HG03159 (cell line): ENCODE measurements at regions not wholly inside any gene's neighbourhood (a gene's known extent, or its start where the extent isn't known, plus 50 kb on each side); places are given as distances from the start of the nearest gene placed in this dataset.
"Not testable (repeated sequence)": the region's sequence is repeated elsewhere in the genome, so short reads cannot be mapped to it uniquely, and the experiment has no call there.

Experiments used
- ATAC-seq: cut with Tn5 transposase; IDR thresholded peaks from one replicate; pipeline ENCODE4 v1.9.1; 2021; ENCODE audit warnings: mild to moderate bottlenecking, moderate library complexity; ENCODE audit not compliant: unreplicated experiment

- ATAC-seq, result not testable (repeated sequence)
These were observed 119.0 kb upstream of the ZNF469 start for GRCh38 chr16:88263681-88264287.

- peak; percentile 48 for ATAC-seq
These were observed 118.0 kb upstream of the ZNF469 start for GRCh38 chr16:88264641-88265285.

DNA sequence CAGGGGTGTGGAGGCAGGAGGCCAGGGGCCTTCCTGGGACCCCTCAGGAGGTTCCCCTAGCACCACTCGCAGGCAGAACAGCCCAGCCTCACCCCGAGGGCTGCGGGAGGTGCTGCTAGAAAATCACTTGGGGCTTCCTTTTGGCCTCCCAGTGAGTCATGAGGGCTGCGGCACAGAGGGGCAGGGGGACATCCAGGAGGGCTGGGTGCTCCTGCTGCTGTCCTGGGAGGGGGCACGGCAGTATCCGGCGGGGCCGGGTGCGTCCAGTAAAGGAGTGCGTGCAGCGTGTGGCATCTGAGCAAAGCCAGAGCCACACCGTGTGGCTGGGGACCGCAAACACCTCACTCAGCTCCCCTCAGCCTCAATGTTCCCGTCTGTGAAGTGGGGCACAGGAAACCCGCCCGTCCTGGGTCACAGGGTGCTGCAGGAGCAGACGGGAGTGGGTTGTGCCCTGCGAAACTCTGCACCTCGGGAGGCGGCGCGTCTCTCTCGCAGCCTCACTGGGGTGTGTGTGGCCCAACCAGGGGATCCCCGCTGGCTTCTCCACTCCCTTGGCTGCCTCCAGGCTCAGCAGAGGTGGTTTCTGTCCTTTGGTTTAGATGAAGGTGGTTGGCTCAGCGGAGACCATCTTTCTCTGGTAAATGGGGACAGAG is 117.3 kb upstream of the ZNF469 start:
- peak; percentile 28 for ATAC-seq

DNA sequence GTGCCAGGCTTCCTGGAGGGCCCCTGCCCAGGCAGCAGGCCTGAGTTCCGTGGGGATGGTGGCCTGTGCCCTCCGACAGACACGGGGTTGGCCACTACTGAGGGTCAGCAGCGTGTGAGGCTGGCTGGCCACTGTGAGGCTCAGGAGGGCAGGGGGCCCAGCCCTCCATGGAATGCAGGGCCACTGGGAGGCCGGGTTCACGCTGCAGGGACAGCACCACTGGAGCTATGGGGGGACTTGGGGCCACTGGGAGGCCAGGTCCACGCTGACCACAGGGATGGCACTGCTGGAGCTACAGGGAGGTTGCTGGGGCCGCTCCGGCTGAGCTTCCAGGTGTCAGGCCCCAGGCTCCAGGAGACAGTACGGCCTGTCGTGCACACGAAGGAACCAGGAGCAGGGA is 116.7 kb upstream of the ZNF469 start:
- ATAC-seq, result not testable (repeated sequence)

DNA sequence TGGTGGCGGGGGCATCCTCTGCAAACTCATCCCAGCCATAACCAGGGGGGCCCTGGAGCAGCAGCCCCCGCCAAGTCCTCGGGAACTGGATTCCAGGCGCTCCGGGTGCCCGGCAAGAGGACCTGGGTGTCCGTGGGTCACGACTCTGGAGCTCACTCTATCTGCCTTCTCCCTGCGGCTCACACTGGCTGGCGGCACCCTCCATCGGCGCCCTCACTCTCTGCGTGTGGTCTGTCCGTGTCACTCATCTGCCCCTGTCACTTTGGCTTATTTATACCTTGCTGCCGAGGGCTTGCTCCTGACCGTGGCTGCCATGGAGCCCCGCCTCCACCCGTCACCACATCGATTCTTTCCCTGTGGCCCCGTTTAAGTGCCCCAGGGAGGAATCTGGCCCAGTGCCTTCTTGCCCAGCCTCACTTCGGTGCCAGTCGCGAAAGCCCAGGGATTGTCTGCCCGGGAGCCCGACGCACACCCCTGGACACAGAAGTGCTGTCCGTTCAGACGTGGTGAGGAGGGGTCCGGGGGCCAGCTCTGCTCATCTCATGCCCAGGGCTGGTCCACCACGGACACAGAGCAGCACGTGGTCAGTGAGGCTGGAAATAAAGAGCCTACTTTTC is 115.7 kb upstream of the ZNF469 start:
- not testable (repeated sequence) for ATAC-seq

DNA sequence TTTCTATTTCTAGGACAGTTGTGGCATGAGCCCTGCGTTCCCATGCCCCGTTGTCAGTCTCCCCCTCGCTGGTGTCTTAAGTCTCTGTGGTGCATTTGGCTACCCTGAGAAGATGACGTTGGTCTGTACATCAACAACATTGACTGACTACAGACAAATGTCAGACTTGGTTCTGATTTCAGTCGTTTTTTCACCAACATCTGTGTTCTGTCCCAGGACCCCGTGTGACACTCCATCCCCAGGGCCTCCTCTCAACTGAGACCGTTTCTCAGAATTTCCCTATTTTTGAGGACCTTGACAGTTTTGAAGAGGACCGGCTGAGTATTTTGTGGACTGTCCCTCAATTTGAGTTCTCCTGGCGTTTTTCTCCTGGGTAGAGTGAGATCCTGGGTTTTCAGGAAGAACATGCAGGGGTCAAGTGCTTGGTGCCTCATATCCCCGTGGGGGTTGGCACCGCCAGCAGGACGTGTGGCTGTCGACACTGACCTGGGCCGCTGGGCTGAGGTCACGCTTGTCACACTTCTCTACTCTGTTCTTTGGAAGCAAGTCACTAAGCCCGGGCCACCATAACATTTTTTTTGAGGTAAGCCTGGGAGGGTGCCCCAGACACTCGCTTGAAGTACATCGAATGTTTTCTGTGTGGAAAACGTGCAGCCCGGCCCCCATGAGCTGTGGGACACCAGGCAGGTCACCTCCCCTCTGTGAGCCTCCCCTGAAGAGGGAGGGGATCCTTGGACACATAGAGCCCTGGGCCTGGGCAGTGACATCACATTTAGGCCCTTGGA is 114.4 kb upstream of the ZNF469 start:
- not testable (repeated sequence) for ATAC-seq

DNA sequence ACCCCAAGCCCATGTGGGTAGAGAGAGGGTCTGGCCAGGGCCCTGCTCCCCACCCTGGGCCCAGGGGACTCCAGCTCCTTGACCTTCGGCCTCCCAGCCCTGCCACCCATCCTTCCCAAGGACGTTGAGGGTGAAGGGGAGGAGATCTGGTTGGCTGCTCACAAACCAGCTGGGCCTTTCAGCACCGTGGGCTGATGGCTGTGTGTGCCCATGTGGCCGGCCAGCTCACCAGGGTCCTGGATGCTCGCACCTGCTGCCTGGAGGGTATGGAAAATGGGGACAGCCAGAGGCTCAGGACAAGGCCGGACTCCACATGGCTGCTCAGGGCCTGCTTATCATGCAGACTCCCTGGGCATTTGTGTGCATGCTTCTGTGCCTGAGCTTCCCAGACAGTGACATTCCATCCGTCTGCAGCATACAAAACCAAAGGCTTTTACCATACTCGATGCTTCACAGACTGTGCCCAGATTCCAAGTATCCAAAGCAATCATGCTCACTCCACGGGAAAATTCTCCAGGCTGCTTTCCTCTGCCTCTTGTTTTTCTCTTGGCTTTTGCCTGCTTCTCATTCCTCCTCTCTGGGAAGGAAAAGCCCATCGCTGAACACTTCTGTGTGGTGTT is 112.5 kb upstream of the ZNF469 start:
- ATAC-seq, result not testable (repeated sequence)

- not testable (repeated sequence) for ATAC-seq
These were observed 111.5 kb upstream of the ZNF469 start for GRCh38 chr16:88271296-88271695.

GRCh38 chr16:88271776-88272175 is 111.0 kb upstream of the ZNF469 start:
- ATAC-seq, result not testable (repeated sequence)

DNA sequence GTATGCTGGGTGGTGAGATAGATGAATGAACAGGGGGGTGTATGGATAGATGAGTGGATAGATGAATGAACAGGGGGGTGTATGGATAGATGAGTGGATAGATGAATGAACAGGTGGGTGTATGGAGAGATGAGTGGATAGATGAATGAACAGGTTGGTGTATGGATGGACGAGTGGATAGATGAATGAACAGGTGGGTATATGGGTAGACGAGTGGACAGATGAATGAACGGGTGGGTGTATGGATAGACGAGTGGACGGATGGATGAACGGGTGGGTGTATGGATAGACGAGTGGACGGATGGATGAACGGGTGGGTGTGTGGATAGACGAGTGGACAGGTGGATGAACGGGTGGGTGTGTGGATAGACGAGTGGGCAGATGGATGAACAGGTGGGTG is 110.3 kb upstream of the ZNF469 start:
- ATAC-seq, result not testable (repeated sequence)

DNA sequence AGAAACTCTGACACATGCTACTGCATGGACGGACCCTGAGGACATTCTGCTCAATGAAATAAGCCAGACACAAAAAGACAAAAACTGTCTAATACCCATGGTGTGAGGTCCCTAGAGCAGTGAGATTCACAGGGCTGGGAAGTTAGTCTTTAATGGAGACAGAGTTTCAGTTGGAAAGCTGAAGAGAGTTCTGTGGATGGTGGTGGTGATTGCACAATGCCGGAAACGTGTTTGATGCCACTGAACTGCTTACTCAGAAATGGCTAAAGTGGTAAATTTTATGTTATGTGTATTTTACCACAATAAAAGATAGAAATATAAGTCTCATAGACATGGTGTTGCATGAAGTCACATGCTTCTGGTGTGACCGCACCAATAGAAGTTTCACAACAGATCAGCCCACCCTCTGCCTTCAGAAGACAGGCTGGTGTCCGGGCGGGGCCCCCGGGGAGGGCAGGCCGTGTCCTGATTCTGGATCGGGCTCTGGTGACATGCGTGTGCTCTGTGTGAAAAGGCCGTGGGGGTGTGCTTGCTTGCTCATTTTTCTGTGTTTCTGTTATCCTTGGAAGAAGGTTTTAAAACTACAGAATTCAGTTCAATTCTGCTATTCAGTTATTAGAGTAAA is 108.5 kb upstream of the ZNF469 start:
- ATAC-seq, result not testable (repeated sequence)

- no peak for ATAC-seq
These were observed 107.9 kb upstream of the ZNF469 start for GRCh38 chr16:88274847-88275246.

- not testable (repeated sequence) for ATAC-seq
These were observed 107.2 kb upstream of the ZNF469 start for GRCh38 chr16:88275336-88276122.

DNA sequence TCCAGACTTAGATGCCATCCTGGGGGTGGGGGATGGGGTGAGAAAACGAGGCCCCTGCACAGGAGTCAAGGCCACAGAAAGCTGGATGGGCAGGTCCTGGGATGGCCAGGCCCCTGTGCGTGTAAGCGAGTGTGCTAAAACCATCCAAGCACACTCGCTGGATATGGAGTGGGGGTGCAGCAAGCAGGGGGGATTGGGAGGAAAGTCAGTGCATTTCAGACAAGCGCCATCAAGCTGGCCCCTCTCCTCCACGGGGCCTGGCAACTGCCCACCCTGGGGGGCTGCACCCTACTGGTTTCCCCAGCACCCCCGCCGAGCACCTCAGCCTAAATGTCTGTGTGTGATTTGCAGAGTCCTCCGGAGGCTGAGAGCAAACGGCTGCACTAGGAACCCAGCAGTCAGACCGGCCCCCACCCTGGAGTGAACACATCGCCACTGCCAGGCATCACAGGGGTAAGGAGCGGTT is 106.6 kb upstream of the ZNF469 start:
- not testable (repeated sequence) for ATAC-seq

DNA sequence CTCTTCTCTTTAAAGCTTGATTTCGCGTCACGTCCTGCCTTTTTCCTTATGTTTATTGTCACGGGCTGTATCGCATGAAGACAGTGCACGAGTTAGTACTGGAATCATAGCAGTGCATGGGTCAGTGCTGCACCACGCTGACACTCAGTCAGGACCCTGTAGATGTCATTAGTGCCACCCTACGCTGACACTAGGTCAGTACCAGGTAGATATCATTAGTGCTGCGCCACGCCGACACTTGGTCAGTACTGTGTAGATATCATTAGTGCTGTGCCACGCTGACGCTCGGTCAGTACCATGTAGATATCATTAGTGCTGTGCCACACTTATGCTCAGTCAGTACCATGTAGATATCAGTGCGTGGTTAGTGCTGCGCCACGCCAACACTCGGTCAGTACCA is 106.2 kb upstream of the ZNF469 start:
- no peak for ATAC-seq

DNA sequence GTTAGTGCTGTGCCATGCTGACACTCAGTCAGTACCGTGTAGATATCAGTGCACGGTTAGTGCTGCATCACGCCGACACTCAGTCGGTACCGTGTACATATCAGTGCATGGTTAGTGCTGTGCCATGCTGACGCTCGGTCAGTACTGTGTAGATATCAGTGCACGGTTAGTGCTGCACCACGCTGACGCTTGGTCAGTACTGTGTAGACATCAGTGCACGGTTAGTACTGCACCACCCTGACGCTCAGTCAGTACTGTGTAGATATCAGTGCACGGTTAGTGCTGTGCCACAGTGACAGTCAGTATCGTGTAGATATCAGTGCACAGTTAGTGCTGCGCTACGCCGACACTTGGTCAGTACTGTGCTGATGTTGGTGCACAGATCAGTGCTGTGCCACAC is 102.8 kb upstream of the ZNF469 start:
- no peak for ATAC-seq

- ATAC-seq, result no peak
These were observed 100.7 kb upstream of the ZNF469 start for GRCh38 chr16:88281858-88282563.

GRCh38 chr16:88282564-88283395 is 100.0 kb upstream of the ZNF469 start:
- ATAC-seq, result no peak
